ENCODE measurements at regions not wholly inside any gene's neighbourhood (a gene's known extent, or its start where the extent isn't known, plus 50 kb on each side); places are given as distances from the start of the nearest gene placed in this dataset.

DNA sequence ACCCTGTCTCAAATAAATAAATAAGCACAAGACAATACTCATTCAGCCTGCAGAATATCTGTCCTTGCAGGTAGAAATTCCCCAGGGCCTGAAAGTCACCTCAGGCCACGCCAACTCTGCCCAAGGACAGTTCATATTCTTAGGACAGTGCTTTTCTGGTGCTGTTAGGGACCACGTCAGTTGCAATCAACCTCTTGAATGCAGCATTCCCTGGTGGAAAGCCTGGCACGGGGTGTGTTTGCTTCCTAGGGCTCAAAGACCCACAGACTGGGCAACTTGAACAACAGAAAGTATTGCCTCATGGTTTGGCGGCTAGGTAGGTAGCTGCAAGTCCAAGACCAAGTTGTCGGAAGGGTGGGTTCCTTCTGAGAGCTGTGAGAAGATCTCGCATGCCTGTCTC, 160.3 kb downstream of the KCTD15 start:
- Histone ChIP-seq H4K91ac (ENCODE audit: low read depth, low read length, poor library complexity) (no peak overlapping the region), H4K8ac (ENCODE audit: low read depth, low read length) (no peak overlapping the region), H2AK5ac (ENCODE audit: low read depth, low read length) (no peak overlapping the region), H3K23ac (ENCODE audit: low read depth, low read length, poor library complexity) (no peak overlapping the region), H3K27me3 (ENCODE audit: control insufficient read depth in 3 of 3, insufficient read depth in 3 of 3, low read depth in 1 of 3, low read length in 3 of 3) (peaks cover 0 to 5% (median 0%) of the 10 kb centered on the region in 3 experiments), H3K14ac (ENCODE audit: low read length) (no peak overlapping the region), H3K4me1 (ENCODE audit: control insufficient read depth in 2 of 2, insufficient read depth in 1 of 2, low read depth in 1 of 2, low read length in 2 of 2) (no peaks in the 10 kb centered on the region), H2BK5ac (ENCODE audit: low read length) (no peak overlapping the region), H3K18ac (ENCODE audit: low read length) (no peak overlapping the region), H3K27ac (replicated peaks; ENCODE audit: low read length) (no peak overlapping the region), H3K9ac (ENCODE audit: low read depth, low read length, poor library complexity) (no peak overlapping the region), H2BK15ac (ENCODE audit: low read length) (no peak overlapping the region), H2AFZ (ENCODE audit: low read length) (no peak overlapping the region), H3K4me3 (ENCODE audit: low read length in 2 of 2) (no peak overlapping the region), H3K79me1 (ENCODE audit: low read depth, low read length) (no peaks in the 10 kb centered on the region), H3K4ac (ENCODE audit: low read length) (no peak overlapping the region), H2BK120ac (ENCODE audit: low read depth, low read length) (no peak overlapping the region), H2BK12ac (ENCODE audit: low read length) (no peak overlapping the region), H3K9me3 (replicated peaks in 1 of 2; ENCODE audit: control insufficient read depth in 2 of 2, insufficient read depth in 1 of 2, low read depth in 1 of 2, low read length in 2 of 2) (no peaks in the 10 kb centered on the region), H3K36me3 (replicated peaks in 1 of 2; ENCODE audit: control insufficient read depth in 2 of 2, insufficient read depth in 2 of 2, low read length in 2 of 2) (no peaks in the 10 kb centered on the region), H3K4me2 (ENCODE audit: insufficient read depth, low read length, poor library complexity, severe bottlenecking) (no peak overlapping the region)
- DNase-seq (ENCODE audit: low spot score), result no peak
- WGBS, 2 donors (ENCODE audit: extremely low coverage in 2 of 2, insufficient read length in 2 of 2, insufficient replicate concordance in 1 of 2), result no CpG with 5 or more reads among the region's 6 CpGs

DNA sequence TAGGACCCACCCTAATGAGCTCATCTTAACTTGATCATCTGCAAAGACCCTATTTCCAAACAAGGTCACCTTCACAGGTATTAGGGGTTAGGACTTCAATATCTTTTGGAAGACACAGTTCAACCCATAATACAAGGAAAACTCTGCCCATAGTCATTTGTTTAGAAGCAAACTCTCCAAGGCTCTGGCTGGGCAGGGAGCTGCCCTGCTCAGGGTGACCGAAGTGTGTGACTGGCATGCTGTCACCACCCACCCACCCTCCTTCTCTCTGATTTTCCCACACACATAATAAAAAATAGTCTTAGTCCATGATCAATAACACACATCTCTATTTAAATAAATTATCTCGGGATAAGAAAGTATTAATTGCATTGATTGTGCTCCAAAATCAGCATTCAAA, 161.1 kb downstream of the KCTD15 start:
- no peak overlapping the region for H2BK120ac ChIP-seq (ENCODE audit: low read depth, low read length)
- no peaks in the 10 kb centered on the region for H3K4me1 ChIP-seq (ENCODE audit: control insufficient read depth in 2 of 2, insufficient read depth in 1 of 2, low read depth in 1 of 2, low read length in 2 of 2)
- H4K8ac ChIP-seq (ENCODE audit: low read depth, low read length), result no peak overlapping the region
- no peak for DNase-seq (ENCODE audit: low spot score)
- no peak overlapping the region for H2BK5ac ChIP-seq (ENCODE audit: low read length)
- no peak overlapping the region for H2AK5ac ChIP-seq (ENCODE audit: low read depth, low read length)
- H4K91ac ChIP-seq (ENCODE audit: low read depth, low read length, poor library complexity), result no peak overlapping the region
- H3K36me3 ChIP-seq (replicated peaks in 1 of 2; ENCODE audit: control insufficient read depth in 2 of 2, insufficient read depth in 2 of 2, low read length in 2 of 2), result no peaks in the 10 kb centered on the region
- no peaks in the 10 kb centered on the region for H3K9me3 ChIP-seq (replicated peaks in 1 of 2; ENCODE audit: control insufficient read depth in 2 of 2, insufficient read depth in 1 of 2, low read depth in 1 of 2, low read length in 2 of 2)
- no peaks in the 10 kb centered on the region for H3K79me1 ChIP-seq (ENCODE audit: low read depth, low read length)
- peaks cover 0 to 5% (median 0%) of the 10 kb centered on the region in 3 experiments for H3K27me3 ChIP-seq (ENCODE audit: control insufficient read depth in 3 of 3, insufficient read depth in 3 of 3, low read depth in 1 of 3, low read length in 3 of 3)
- WGBS, 2 donors (ENCODE audit: extremely low coverage in 2 of 2, insufficient read length in 2 of 2, insufficient replicate concordance in 1 of 2), result no CpG with 5 or more reads among the region's 2 CpGs
- no peak overlapping the region for H2BK15ac ChIP-seq (ENCODE audit: low read length)
- no peak overlapping the region for H2AFZ ChIP-seq (ENCODE audit: low read length)
- H3K14ac ChIP-seq (ENCODE audit: low read length), result no peak overlapping the region
- no peak overlapping the region for H3K27ac ChIP-seq (replicated peaks; ENCODE audit: low read length)
- H3K4me3 ChIP-seq (ENCODE audit: low read length in 2 of 2), result no peak overlapping the region
- H3K18ac ChIP-seq (ENCODE audit: low read length), result no peak overlapping the region
- no peak overlapping the region for H2BK12ac ChIP-seq (ENCODE audit: low read length)
- no peak overlapping the region for H3K23ac ChIP-seq (ENCODE audit: low read depth, low read length, poor library complexity)
- no peak overlapping the region for H3K4ac ChIP-seq (ENCODE audit: low read length)
- H3K4me2 ChIP-seq (ENCODE audit: insufficient read depth, low read length, poor library complexity, severe bottlenecking), result no peak overlapping the region
- H3K9ac ChIP-seq (ENCODE audit: low read depth, low read length, poor library complexity), result no peak overlapping the region

DNA sequence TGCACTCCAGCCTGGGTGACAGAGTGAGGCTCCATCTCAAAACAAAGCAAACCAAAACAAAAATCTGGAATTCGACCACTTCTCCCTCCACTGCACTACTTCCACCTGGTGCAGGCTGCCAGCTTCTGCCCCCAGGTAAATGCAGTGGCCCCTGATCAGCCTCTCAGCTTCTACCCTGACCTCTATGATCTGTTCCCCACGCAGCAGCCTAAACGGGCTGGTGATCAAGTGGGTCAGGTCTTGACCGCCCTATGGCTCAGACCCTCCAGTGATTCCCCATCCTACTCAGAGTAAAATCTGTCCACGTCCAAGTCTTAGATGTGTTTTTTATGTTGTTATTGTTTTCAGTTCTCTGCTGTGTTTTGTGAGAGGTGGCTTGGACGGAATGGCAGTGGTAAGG, 163.9 kb downstream of the KCTD15 start:
- no peak overlapping the region for H2BK12ac ChIP-seq (ENCODE audit: low read length)
- no peak overlapping the region for H2AK5ac ChIP-seq (ENCODE audit: low read depth, low read length)
- no peaks in the 10 kb centered on the region for H3K36me3 ChIP-seq (replicated peaks in 1 of 2; ENCODE audit: control insufficient read depth in 2 of 2, insufficient read depth in 2 of 2, low read length in 2 of 2)
- no peak overlapping the region for H3K4me2 ChIP-seq (ENCODE audit: insufficient read depth, low read length, poor library complexity, severe bottlenecking)
- H4K8ac ChIP-seq (ENCODE audit: low read depth, low read length), result no peak overlapping the region
- H2AFZ ChIP-seq (ENCODE audit: low read length), result no peak overlapping the region
- H3K9ac ChIP-seq (ENCODE audit: low read depth, low read length, poor library complexity), result no peak overlapping the region
- H2BK5ac ChIP-seq (ENCODE audit: low read length), result no peak overlapping the region
- H3K4ac ChIP-seq (ENCODE audit: low read length), result no peak overlapping the region
- no peak overlapping the region for H3K18ac ChIP-seq (ENCODE audit: low read length)
- no peaks in the 10 kb centered on the region for H3K9me3 ChIP-seq (replicated peaks in 1 of 2; ENCODE audit: control insufficient read depth in 2 of 2, insufficient read depth in 1 of 2, low read depth in 1 of 2, low read length in 2 of 2)
- H2BK120ac ChIP-seq (ENCODE audit: low read depth, low read length), result no peak overlapping the region
- peaks cover 0 to 5% (median 0%) of the 10 kb centered on the region in 3 experiments for H3K27me3 ChIP-seq (ENCODE audit: control insufficient read depth in 3 of 3, insufficient read depth in 3 of 3, low read depth in 1 of 3, low read length in 3 of 3)
- no peak overlapping the region for H2BK15ac ChIP-seq (ENCODE audit: low read length)
- H3K14ac ChIP-seq (ENCODE audit: low read length), result no peak overlapping the region
- no peaks in the 10 kb centered on the region for H3K4me1 ChIP-seq (ENCODE audit: control insufficient read depth in 2 of 2, insufficient read depth in 1 of 2, low read depth in 1 of 2, low read length in 2 of 2)
- no peak overlapping the region for H3K27ac ChIP-seq (replicated peaks; ENCODE audit: low read length)
- no peaks in the 10 kb centered on the region for H3K79me1 ChIP-seq (ENCODE audit: low read depth, low read length)
- no peak overlapping the region for H3K4me3 ChIP-seq (ENCODE audit: low read length in 2 of 2)
- H3K23ac ChIP-seq (ENCODE audit: low read depth, low read length, poor library complexity), result no peak overlapping the region
- H4K91ac ChIP-seq (ENCODE audit: low read depth, low read length, poor library complexity), result no peak overlapping the region
- no CpG with 5 or more reads among the region's 6 CpGs for WGBS, 2 donors (ENCODE audit: extremely low coverage in 2 of 2, insufficient read length in 2 of 2, insufficient replicate concordance in 1 of 2)
- no peak for DNase-seq (ENCODE audit: low spot score)

- Histone ChIP-seq H3K79me1 (ENCODE audit: low read depth, low read length) (no peaks in the 10 kb centered on the region), H2BK12ac (ENCODE audit: low read length) (no peak overlapping the region), H3K23ac (ENCODE audit: low read depth, low read length, poor library complexity) (no peak overlapping the region), H3K4me1 (ENCODE audit: control insufficient read depth in 2 of 2, insufficient read depth in 1 of 2, low read depth in 1 of 2, low read length in 2 of 2) (no peaks in the 10 kb centered on the region), H3K4ac (ENCODE audit: low read length) (no peak overlapping the region), H4K8ac (ENCODE audit: low read depth, low read length) (no peak overlapping the region), H3K27me3 (ENCODE audit: control insufficient read depth in 3 of 3, insufficient read depth in 3 of 3, low read depth in 1 of 3, low read length in 3 of 3) (peaks cover 0 to 2% (median 0%) of the 10 kb centered on the region in 3 experiments), H4K91ac (ENCODE audit: low read depth, low read length, poor library complexity) (no peak overlapping the region), H3K9me3 (replicated peaks in 1 of 2; ENCODE audit: control insufficient read depth in 2 of 2, insufficient read depth in 1 of 2, low read depth in 1 of 2, low read length in 2 of 2) (peaks cover 0 to 2% of the 10 kb centered on the region in 2 donors), H2BK5ac (ENCODE audit: low read length) (no peak overlapping the region), H3K18ac (ENCODE audit: low read length) (no peak overlapping the region), H3K14ac (ENCODE audit: low read length) (no peak overlapping the region), H3K36me3 (replicated peaks in 1 of 2; ENCODE audit: control insufficient read depth in 2 of 2, insufficient read depth in 2 of 2, low read length in 2 of 2) (no peaks in the 10 kb centered on the region), H2BK120ac (ENCODE audit: low read depth, low read length) (no peak overlapping the region), H2AFZ (ENCODE audit: low read length) (no peak overlapping the region), H2AK5ac (ENCODE audit: low read depth, low read length) (no peak overlapping the region), H3K27ac (replicated peaks; ENCODE audit: low read length) (no peak overlapping the region), H3K4me3 (ENCODE audit: low read length in 2 of 2) (no peak overlapping the region), H2BK15ac (ENCODE audit: low read length) (no peak overlapping the region), H3K4me2 (ENCODE audit: insufficient read depth, low read length, poor library complexity, severe bottlenecking) (no peak overlapping the region), H3K9ac (ENCODE audit: low read depth, low read length, poor library complexity) (no peak overlapping the region)
- WGBS, 2 donors (ENCODE audit: extremely low coverage in 2 of 2, insufficient read length in 2 of 2, insufficient replicate concordance in 1 of 2), result no CpG with 5 or more reads among the region's 2 CpGs
- no peak for DNase-seq (ENCODE audit: low spot score)
Observed at GRCh38 chr19:33962161-33962560, 165.5 kb downstream of the KCTD15 start.
